ENCODE measurements at regions not wholly inside any gene's neighbourhood (a gene's known extent, or its start where the extent isn't known, plus 50 kb on each side); places are given as distances from the start of the nearest gene placed in this dataset.

- no peak for TF ChIP-seq POLR2AphosphoS5 (IDR thresholded peaks at IDR 0.05; ENCODE audit: low read depth, low read length)
- no peak for TF ChIP-seq TAF1 (IDR thresholded peaks at IDR 0.05; ENCODE audit: borderline replicate concordance, insufficient read depth, low read length)
- TF ChIP-seq, protein P1, sequence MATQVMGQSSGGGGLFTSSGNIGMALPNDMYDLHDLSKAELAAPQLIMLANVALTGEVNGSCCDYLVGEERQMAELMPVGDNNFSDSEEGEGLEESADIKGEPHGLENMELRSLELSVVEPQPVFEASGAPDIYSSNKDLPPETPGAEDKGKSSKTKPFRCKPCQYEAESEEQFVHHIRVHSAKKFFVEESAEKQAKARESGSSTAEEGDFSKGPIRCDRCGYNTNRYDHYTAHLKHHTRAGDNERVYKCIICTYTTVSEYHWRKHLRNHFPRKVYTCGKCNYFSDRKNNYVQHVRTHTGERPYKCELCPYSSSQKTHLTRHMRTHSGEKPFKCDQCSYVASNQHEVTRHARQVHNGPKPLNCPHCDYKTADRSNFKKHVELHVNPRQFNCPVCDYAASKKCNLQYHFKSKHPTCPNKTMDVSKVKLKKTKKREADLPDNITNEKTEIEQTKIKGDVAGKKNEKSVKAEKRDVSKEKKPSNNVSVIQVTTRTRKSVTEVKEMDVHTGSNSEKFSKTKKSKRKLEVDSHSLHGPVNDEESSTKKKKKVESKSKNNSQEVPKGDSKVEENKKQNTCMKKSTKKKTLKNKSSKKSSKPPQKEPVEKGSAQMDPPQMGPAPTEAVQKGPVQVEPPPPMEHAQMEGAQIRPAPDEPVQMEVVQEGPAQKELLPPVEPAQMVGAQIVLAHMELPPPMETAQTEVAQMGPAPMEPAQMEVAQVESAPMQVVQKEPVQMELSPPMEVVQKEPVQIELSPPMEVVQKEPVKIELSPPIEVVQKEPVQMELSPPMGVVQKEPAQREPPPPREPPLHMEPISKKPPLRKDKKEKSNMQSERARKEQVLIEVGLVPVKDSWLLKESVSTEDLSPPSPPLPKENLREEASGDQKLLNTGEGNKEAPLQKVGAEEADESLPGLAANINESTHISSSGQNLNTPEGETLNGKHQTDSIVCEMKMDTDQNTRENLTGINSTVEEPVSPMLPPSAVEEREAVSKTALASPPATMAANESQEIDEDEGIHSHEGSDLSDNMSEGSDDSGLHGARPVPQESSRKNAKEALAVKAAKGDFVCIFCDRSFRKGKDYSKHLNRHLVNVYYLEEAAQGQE (IDR thresholded peaks at IDR 0.05; ENCODE audit: insufficient read depth in 1 of 2, low read depth in 2 of 2, low read length in 2 of 2), result no peak
- no peak for TF ChIP-seq SIN3A (IDR thresholded peaks at IDR 0.05; ENCODE audit: borderline replicate concordance, insufficient read depth, low read length)
- no peak for TF ChIP-seq FOXP2 (optimal IDR thresholded peaks at IDR 0.05; ENCODE audit: borderline replicate concordance, extremely low read depth, extremely low read length, insufficient read depth)
These were observed 402.0 kb downstream of the HNRNPD start for GRCh38 chr4:81971637-81972381.
